Astrocyte of the cerebellum (primary cell): ENCODE measurements at regions not wholly inside any gene's neighbourhood (a gene's known extent, or its start where the extent isn't known, plus 50 kb on each side); places are given as distances from the start of the nearest gene placed in this dataset.

Experiments used
- DNase-seq: peaks from one replicate; pipeline ENCODE4 v3.0.0-alpha.2; 2011; ENCODE audit warnings: low read depth
- H3K4me3 ChIP-seq: 2 replicates; pipeline ENCODE4 v1.5.1; 2011; ENCODE audit warnings: mild to moderate bottlenecking, low read depth, low read length, moderate library complexity
- in situ Hi-C: cut with HindIII; loops from 2 replicates; pipeline ENCODE4 v1.10.0; 2017; ENCODE audit warnings: low sequenced_read_pairs
- TF ChIP-seq, protein P1 (sequence below): IDR thresholded peaks from 2 replicates; pipeline ENCODE4 v1.5.1; 2012; ENCODE audit warnings: low read length, low read depth, moderate library complexity, mild to moderate bottlenecking; ENCODE audit errors: missing control alignments

DNA sequence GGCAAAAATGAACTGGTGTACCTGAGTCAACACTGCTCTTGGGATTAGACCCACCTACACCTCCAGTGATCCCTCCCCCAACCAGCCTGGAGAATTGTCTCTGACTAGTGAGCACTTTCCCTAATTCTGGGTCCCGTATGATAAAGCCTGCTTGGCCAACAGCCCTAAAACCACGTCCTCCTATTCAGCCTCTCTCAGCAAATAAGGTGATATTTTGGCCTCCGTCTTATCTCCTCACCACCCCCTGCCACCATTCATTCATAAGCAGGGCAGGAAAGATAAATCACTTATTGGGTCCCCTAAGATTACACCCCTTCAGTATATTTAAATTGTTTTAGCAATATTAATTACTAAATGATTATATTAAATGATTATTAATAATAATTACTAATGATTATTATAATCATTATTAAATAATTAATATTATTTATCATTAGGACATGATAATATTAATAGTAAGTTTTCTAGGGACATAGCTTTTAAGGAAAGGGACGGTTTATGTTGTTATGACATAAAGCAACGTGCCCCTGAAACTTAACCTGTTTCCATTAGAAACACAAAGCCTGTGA lies 108.0 kb downstream of the DUSP10 start:
- no peak for DNase-seq
- TF ChIP-seq, protein P1, sequence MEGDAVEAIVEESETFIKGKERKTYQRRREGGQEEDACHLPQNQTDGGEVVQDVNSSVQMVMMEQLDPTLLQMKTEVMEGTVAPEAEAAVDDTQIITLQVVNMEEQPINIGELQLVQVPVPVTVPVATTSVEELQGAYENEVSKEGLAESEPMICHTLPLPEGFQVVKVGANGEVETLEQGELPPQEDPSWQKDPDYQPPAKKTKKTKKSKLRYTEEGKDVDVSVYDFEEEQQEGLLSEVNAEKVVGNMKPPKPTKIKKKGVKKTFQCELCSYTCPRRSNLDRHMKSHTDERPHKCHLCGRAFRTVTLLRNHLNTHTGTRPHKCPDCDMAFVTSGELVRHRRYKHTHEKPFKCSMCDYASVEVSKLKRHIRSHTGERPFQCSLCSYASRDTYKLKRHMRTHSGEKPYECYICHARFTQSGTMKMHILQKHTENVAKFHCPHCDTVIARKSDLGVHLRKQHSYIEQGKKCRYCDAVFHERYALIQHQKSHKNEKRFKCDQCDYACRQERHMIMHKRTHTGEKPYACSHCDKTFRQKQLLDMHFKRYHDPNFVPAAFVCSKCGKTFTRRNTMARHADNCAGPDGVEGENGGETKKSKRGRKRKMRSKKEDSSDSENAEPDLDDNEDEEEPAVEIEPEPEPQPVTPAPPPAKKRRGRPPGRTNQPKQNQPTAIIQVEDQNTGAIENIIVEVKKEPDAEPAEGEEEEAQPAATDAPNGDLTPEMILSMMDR = no peak
- H3K4me3 ChIP-seq = no peak overlapping the region
- in situ Hi-C loops = no loop called here

- in situ Hi-C loops = no loop called here
- no peak overlapping the region for H3K4me3 ChIP-seq
- no peak for DNase-seq
- TF ChIP-seq, protein P1 = no peak
These were observed 107.3 kb downstream of the DUSP10 start for GRCh38 chr1:221634606-221635005.

- in situ Hi-C loops = no loop called here
- TF ChIP-seq, protein P1 = no peak
- no peak for DNase-seq
- no peak overlapping the region for H3K4me3 ChIP-seq
These were observed 106.6 kb downstream of the DUSP10 start for GRCh38 chr1:221635305-221635704.

DNA sequence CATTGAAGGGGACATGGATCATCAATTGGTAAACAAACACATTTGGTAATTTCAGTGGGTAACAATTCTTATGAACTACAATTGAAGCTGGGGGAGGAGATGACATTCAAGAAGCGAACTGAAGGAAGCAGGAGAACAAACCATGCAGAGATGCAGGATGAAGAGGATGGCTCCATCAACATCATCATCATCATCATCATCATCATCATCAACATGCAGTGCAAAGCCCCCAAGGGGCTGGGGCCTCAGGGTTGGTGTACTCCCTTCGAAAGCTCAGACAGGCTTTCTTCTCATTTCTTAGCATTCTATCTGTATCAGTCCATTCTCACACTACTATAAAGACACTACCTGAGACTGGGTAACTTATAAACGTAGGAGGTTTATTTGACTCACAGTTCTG lies 105.8 kb downstream of the DUSP10 start:
- DNase-seq = no peak
- in situ Hi-C loops = no loop called here
- no peak overlapping the region for H3K4me3 ChIP-seq

GRCh38 chr1:221636967-221637366 lies 104.9 kb downstream of the DUSP10 start:
- H3K4me3 ChIP-seq = no peak overlapping the region
- DNase-seq = no peak
- in situ Hi-C loops = no loop called here
- TF ChIP-seq, protein P1 = no peak

More for the DNA sequence above, 105.8 kb downstream of the DUSP10 start:
- TF ChIP-seq, protein P1 = no peak

DNA sequence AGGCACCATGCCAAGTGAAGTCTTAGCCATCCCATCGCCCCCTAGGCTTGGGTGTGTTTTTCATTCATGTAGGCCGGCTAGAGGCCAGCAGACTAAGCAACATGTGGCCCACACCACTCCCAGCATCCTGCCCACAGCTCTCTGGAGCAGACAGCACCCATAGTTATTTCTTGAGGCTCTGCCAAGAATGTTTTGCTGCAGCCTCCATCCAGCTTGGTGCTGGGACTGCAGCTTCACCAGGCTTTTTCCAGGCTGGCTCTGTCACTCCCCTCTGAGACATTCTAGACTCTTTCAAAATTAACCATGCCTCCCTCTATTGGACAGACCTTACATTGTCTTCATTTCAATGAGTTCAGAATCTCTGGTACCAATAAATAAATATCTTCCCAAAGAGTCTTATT lies 104.2 kb downstream of the DUSP10 start:
- no peak overlapping the region for H3K4me3 ChIP-seq
- TF ChIP-seq, protein P1 = no peak
- DNase-seq = no peak
- in situ Hi-C loops = no loop called here
